Body of pancreas (tissue), 4 donors: ENCODE measurements at regions not wholly inside any gene's neighbourhood (a gene's known extent, or its start where the extent isn't known, plus 50 kb on each side); places are given as distances from the start of the nearest gene placed in this dataset.

ENCODE experiments used
- ATAC-seq: fragments of 150-250 bp; one replicate; pipeline ENCODE4 v1.9.1; 2016
- DNase-seq, 4 donors: peaks; one replicate each; pipeline ENCODE4 v3.0.0-alpha.2; 2019
- H3K27ac ChIP-seq, 4 donors: fragments of 200-600 bp; sonication (generic); 1 replicate in 3 of 4; 2 replicates in 1 of 4; pipeline versions ENCODE4 v1.5.1 to v1.6.1; 2016 to 2019; ENCODE audit warnings: mild to moderate bottlenecking in 1 of 4, mixed read lengths in 1 of 4, moderate library complexity in 1 of 4
- H3K27me3 ChIP-seq, 2 donors: fragments of 200-600 bp; sonication (generic); one replicate each; pipeline ENCODE4 v1.6.0; 2016; ENCODE audit warnings: mild to moderate bottlenecking in 1 of 2
- H3K36me3 ChIP-seq, 2 donors: fragments of 200-600 bp; sonication (generic); replicated peaks in 1 of 2; 2 replicates each; pipeline ENCODE4 v1.5.1; 2016; ENCODE audit warnings: low read depth in 2 of 2; ENCODE audit not compliant: insufficient read depth in 1 of 2
- H3K4me1 ChIP-seq: fragments of 200-600 bp; sonication (generic); one replicate; pipeline ENCODE4 v1.6.0; 2016
- H3K4me3 ChIP-seq, 2 donors: fragments of 200-600 bp; sonication (generic); 1 replicate in 1 of 2; 2 replicates in 1 of 2; pipeline ENCODE4 v1.5.1; 2016 to 2019
- H3K9me3 ChIP-seq, 3 donors: fragments of 200-600 bp; sonication (generic); 1 replicate in 2 of 3; 2 replicates in 1 of 3; pipeline ENCODE4 v1.5.1; 2016
- POLR2A ChIP-seq, 3 donors: fragments of 450-650 bp; IDR thresholded peaks; one replicate each; pipeline ENCODE4 v1.6.1; 2016; ENCODE audit warnings: antibody characterized with exemption in 3 of 3, mild to moderate bottlenecking in 2 of 3
- WGBS, 2 donors: methylation state at CpG; one replicate each; pipeline ENCODE4 v1.1.5; 2017; 5-methylcytosine and 5-hydroxymethylcytosine counted together
- intact Hi-C: fragments of 100-400 bp; cut with DNase I; formaldehyde crosslinking; loops from one replicate; pipeline ENCODE4 v1.15.1; 2023
- TF ChIP-seq, protein P1 (sequence below), 7 experiments: fragments of 450-650 bp in 4 of 7; fragments of 200-600 bp in 3 of 7; sonication (generic) in 3 of 7; IDR thresholded peaks; one replicate each; pipeline ENCODE4 v1.5.1; 2016 to 2019; ENCODE audit warnings: antibody characterized with exemption in 7 of 7

DNA sequence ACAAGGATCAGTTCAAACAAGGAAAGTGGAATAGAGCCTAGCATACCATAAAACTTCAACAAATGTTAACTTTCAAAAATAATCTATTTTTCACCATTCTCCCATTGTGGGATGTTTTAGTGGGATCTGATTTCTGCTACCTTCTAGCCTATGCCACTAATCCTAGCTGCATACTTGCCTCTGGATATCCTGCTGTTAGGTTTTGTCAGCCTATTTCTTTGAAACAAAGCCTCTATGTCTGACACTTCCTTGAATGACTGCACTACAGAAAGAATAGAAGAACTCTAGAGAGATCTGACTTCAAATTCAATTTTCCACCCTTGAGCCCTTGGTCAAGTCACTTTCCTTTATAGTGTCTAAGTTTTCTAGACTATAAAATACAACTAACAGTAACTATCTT, 291.5 kb downstream of the PTH2R start:
- TF ChIP-seq POLR2A (IDR thresholded peaks at IDR 0.05): no peak
- TF ChIP-seq, protein P1, sequence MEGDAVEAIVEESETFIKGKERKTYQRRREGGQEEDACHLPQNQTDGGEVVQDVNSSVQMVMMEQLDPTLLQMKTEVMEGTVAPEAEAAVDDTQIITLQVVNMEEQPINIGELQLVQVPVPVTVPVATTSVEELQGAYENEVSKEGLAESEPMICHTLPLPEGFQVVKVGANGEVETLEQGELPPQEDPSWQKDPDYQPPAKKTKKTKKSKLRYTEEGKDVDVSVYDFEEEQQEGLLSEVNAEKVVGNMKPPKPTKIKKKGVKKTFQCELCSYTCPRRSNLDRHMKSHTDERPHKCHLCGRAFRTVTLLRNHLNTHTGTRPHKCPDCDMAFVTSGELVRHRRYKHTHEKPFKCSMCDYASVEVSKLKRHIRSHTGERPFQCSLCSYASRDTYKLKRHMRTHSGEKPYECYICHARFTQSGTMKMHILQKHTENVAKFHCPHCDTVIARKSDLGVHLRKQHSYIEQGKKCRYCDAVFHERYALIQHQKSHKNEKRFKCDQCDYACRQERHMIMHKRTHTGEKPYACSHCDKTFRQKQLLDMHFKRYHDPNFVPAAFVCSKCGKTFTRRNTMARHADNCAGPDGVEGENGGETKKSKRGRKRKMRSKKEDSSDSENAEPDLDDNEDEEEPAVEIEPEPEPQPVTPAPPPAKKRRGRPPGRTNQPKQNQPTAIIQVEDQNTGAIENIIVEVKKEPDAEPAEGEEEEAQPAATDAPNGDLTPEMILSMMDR (IDR thresholded peaks at IDR 0.05): no peak
- DNase-seq: no peak
- no peak for ATAC-seq
- intact Hi-C loops: no loop called here
- Histone ChIP-seq H3K9me3 (no peaks in the 10 kb centered on the region), H3K27ac (no peak overlapping the region), H3K27me3 (no peaks in the 10 kb centered on the region), H3K4me1 (no peaks in the 10 kb centered on the region), H3K36me3 (no peaks in the 10 kb centered on the region), H3K4me3 (no peak overlapping the region)

DNA sequence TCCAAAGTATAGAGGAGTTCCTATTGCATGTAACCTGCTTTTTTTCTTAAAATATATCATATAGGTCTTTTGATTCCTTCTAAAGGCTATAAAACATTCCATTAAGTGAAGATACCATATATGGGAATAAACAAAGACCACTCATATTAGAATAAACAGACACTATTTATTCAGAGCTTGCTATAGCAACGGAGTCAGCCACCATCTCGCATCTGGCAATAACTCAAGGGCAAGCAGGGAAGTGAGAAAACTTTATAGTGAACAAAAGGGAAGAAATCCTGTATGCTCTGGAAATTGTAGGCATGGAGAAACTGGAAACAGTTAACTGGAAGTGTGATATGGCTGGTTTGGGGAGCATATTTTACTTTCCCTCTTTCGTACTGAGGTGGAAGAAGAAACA, 301.9 kb downstream of the PTH2R start:
- intact Hi-C loops: no loop called here
- TF ChIP-seq, protein P1 (IDR thresholded peaks at IDR 0.05): no peak
- no peak for TF ChIP-seq POLR2A (IDR thresholded peaks at IDR 0.05)
- no peak overlapping the region for H3K4me3 ChIP-seq
- H3K27ac ChIP-seq: no peak overlapping the region
- no peaks in the 10 kb centered on the region for H3K27me3 ChIP-seq
- whole genome bisulfite sequencing, 2 donors: 39 to 55% methylated on average over 3 of the region's 3 CpGs
- H3K9me3 ChIP-seq: no peaks in the 10 kb centered on the region
- H3K36me3 ChIP-seq: no peaks in the 10 kb centered on the region
- no peak for DNase-seq
- no peak for ATAC-seq
- H3K4me1 ChIP-seq: no peaks in the 10 kb centered on the region

DNA sequence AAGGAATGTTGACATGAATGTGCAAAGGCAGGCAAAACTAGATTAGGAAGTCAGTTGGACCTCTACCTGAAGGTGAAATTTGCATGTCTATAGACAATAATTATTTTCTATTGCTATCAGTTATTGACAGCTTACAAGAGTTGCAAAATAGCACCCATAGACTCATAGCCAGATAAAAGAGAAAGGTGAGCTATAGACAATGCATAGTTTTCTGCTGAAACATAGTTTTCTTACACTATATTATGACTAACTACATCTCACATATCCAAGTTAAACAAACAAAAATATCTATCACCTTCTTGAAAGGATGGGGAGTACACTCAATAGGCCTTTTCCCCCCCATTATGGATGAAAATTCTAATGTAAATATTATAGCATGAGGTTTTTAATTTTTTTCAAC, 305.0 kb downstream of the PTH2R start:
- H3K4me1 ChIP-seq: no peaks in the 10 kb centered on the region
- intact Hi-C loops: no loop called here
- no peaks in the 10 kb centered on the region for H3K9me3 ChIP-seq
- no peak for DNase-seq
- TF ChIP-seq POLR2A (IDR thresholded peaks at IDR 0.05): no peak
- TF ChIP-seq, protein P1 (IDR thresholded peaks at IDR 0.05): no peak
- no peak overlapping the region for H3K27ac ChIP-seq
- no peak overlapping the region for H3K4me3 ChIP-seq
- no peaks in the 10 kb centered on the region for H3K36me3 ChIP-seq
- ATAC-seq: no peak
- no peaks in the 10 kb centered on the region for H3K27me3 ChIP-seq

DNA sequence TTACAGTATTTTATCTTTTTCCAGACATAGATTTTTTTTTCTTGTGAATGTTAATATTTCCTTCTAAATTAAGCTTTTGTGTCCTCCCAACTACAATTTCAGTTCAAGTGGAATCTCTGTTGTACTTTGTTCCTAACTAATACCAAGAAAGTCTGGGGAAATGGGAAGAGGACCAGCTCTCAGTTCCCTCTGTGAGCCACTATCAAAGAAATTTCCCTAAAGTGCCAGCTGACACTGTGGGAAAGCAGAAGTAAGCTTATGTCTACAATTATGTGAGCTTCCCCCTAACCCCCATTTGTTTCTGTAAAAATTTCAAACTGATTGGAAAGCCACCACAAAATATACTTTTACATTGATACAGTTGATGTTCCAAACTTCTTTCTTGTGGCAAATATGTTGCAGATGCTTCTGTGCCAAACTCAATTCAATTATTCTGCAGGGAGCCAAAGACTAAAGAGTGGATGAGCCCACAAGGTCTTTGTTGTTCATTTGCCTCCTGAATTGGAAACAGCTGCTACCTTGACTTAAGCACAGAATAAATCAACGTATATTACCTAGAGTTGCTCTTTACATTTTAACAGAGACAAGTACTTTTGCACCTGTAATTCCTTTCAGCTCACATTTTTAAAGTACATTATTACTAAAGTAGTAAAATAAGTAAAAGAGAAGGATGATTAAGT, 306.6 kb downstream of the PTH2R start:
- no peak for ATAC-seq
- DNase-seq: no peak
- TF ChIP-seq, protein P1 (IDR thresholded peaks at IDR 0.05): no peak
- no peak for TF ChIP-seq POLR2A (IDR thresholded peaks at IDR 0.05)
- Histone ChIP-seq H3K4me3 (no peak overlapping the region), H3K9me3 (no peaks in the 10 kb centered on the region), H3K36me3 (no peaks in the 10 kb centered on the region), H3K27me3 (no peaks in the 10 kb centered on the region), H3K4me1 (no peaks in the 10 kb centered on the region), H3K27ac (no peak overlapping the region)
- intact Hi-C loops: no loop called here
- whole genome bisulfite sequencing, 2 donors: 85 to 86% methylated on average over 1 of the region's 1 CpG

DNA sequence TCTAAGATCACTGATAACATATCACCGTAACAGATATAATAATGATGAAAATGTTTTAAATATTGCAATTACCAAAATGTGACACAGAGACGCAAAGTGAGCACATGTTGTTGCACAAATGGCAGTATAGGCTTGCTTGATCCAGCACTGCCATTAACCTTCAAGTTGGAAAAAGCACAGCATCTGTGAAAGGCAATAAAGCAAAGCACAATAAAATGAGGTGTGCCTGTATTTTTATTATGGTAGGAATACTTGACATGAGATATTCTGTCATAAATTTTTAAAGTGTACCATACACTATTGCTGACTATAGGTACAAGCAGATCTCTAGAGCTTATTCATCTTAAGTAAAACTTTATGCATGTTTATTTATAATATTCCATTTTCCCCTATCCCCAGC, 312.2 kb downstream of the PTH2R start:
- TF ChIP-seq, protein P1 (IDR thresholded peaks at IDR 0.05): no peak
- TF ChIP-seq POLR2A (IDR thresholded peaks at IDR 0.05): no peak
- Histone ChIP-seq H3K4me3 (no peak overlapping the region), H3K9me3 (no peaks in the 10 kb centered on the region), H3K36me3 (no peaks in the 10 kb centered on the region), H3K27ac (no peak overlapping the region), H3K27me3 (no peaks in the 10 kb centered on the region), H3K4me1 (no peaks in the 10 kb centered on the region)
- 80% methylated on average over 2 of the region's 2 CpGs for WGBS, 2 donors
- intact Hi-C loops: no loop called here
- DNase-seq: no peak
- ATAC-seq: no peak
